ENCODE measurements at regions not wholly inside any gene's neighbourhood (a gene's known extent, or its start where the extent isn't known, plus 50 kb on each side); places are given as distances from the start of the nearest gene placed in this dataset.
"Not testable (repeated sequence)": the region's sequence is repeated elsewhere in the genome, so short reads cannot be mapped to it uniquely, and the experiment has no call there.

- in situ Hi-C loops (cut with HindIII; ENCODE audit: low pct_ligation_motif_present, low pct_unique_long_range_greater_than_20kb, low sequenced_read_pairs), result no loop called here
- DNase-seq, result no peak
These were observed 163.9 kb upstream of the TFAP2D start for GRCh38 chr6:50549475-50549874.

- no peak for DNase-seq
- in situ Hi-C loops (cut with HindIII; ENCODE audit: low pct_ligation_motif_present, low pct_unique_long_range_greater_than_20kb, low sequenced_read_pairs), result no loop called here
These were observed 157.3 kb upstream of the TFAP2D start for GRCh38 chr6:50555982-50556381.

- DNase-seq, result no peak
- in situ Hi-C loops (cut with HindIII; ENCODE audit: low pct_ligation_motif_present, low pct_unique_long_range_greater_than_20kb, low sequenced_read_pairs), result no loop called here
These were observed 148.3 kb upstream of the TFAP2D start for GRCh38 chr6:50565004-50565403.

- in situ Hi-C loops (cut with HindIII; ENCODE audit: low pct_ligation_motif_present, low pct_unique_long_range_greater_than_20kb, low sequenced_read_pairs); DNase-seq: not testable (repeated sequence)
These were observed 142.1 kb upstream of the TFAP2D start for GRCh38 chr6:50571230-50571629.

- in situ Hi-C loops (cut with HindIII; ENCODE audit: low pct_ligation_motif_present, low pct_unique_long_range_greater_than_20kb, low sequenced_read_pairs), result no loop called here
- DNase-seq, result no peak
These were observed 127.6 kb upstream of the TFAP2D start for GRCh38 chr6:50585441-50586330.

- no peak for DNase-seq
- in situ Hi-C loops (cut with HindIII; ENCODE audit: low pct_ligation_motif_present, low pct_unique_long_range_greater_than_20kb, low sequenced_read_pairs), result no loop called here
These were observed 127.0 kb upstream of the TFAP2D start for GRCh38 chr6:50586331-50586675.

- no peak for DNase-seq
- in situ Hi-C loops (cut with HindIII; ENCODE audit: low pct_ligation_motif_present, low pct_unique_long_range_greater_than_20kb, low sequenced_read_pairs), result no loop called here
These were observed 123.4 kb upstream of the TFAP2D start for GRCh38 chr6:50589751-50590470.

- no peak for DNase-seq
- in situ Hi-C loops (cut with HindIII; ENCODE audit: low pct_ligation_motif_present, low pct_unique_long_range_greater_than_20kb, low sequenced_read_pairs), result no loop called here
These were observed 122.2 kb upstream of the TFAP2D start for GRCh38 chr6:50591135-50591534.

GRCh38 chr6:50600280-50600679 is 113.0 kb upstream of the TFAP2D start:
- DNase-seq, result no peak
- in situ Hi-C loops (cut with HindIII; ENCODE audit: low pct_ligation_motif_present, low pct_unique_long_range_greater_than_20kb, low sequenced_read_pairs), result no loop called here

- peak; percentile 45 for DNase-seq
- in situ Hi-C loops (cut with HindIII; ENCODE audit: low pct_ligation_motif_present, low pct_unique_long_range_greater_than_20kb, low sequenced_read_pairs), result no loop called here
These were observed 111.0 kb upstream of the TFAP2D start for GRCh38 chr6:50602292-50602691.

- in situ Hi-C loops (cut with HindIII; ENCODE audit: low pct_ligation_motif_present, low pct_unique_long_range_greater_than_20kb, low sequenced_read_pairs), result no loop called here
- DNase-seq, result no peak
These were observed 104.9 kb upstream of the TFAP2D start for GRCh38 chr6:50608421-50608820.

GRCh38 chr6:50610562-50610961 is 102.8 kb upstream of the TFAP2D start:
- in situ Hi-C loops (cut with HindIII; ENCODE audit: low pct_ligation_motif_present, low pct_unique_long_range_greater_than_20kb, low sequenced_read_pairs), result no loop called here
- peak; percentile 16 for DNase-seq

- in situ Hi-C loops (cut with HindIII; ENCODE audit: low pct_ligation_motif_present, low pct_unique_long_range_greater_than_20kb, low sequenced_read_pairs), result no loop called here
- DNase-seq, result no peak
These were observed 77.9 kb upstream of the TFAP2D start for GRCh38 chr6:50635429-50635828.

- DNase-seq, result no peak
- in situ Hi-C loops (cut with HindIII; ENCODE audit: low pct_ligation_motif_present, low pct_unique_long_range_greater_than_20kb, low sequenced_read_pairs), result no loop called here
These were observed 76.1 kb upstream of the TFAP2D start for GRCh38 chr6:50637267-50637666.

GRCh38 chr6:50649086-50649485 is 64.2 kb upstream of the TFAP2D start:
- no peak for DNase-seq
- in situ Hi-C loops (cut with HindIII; ENCODE audit: low pct_ligation_motif_present, low pct_unique_long_range_greater_than_20kb, low sequenced_read_pairs), result no loop called here

GRCh38 chr6:50653253-50653652 is 60.1 kb upstream of the TFAP2D start:
- DNase-seq, result no peak

GRCh38 chr6:50654155-50654554 is 59.2 kb upstream of the TFAP2D start:
- in situ Hi-C loops (cut with HindIII; ENCODE audit: low pct_ligation_motif_present, low pct_unique_long_range_greater_than_20kb, low sequenced_read_pairs), result no loop called here
- no peak for DNase-seq

More at GRCh38 chr6:50653253-50653652, 60.1 kb upstream of the TFAP2D start:
- in situ Hi-C loops (cut with HindIII; ENCODE audit: low pct_ligation_motif_present, low pct_unique_long_range_greater_than_20kb, low sequenced_read_pairs), result no loop called here

- in situ Hi-C loops (cut with HindIII; ENCODE audit: low pct_ligation_motif_present, low pct_unique_long_range_greater_than_20kb, low sequenced_read_pairs), result no loop called here
- DNase-seq, result peak; percentile 21
These were observed 57.4 kb upstream of the TFAP2D start for GRCh38 chr6:50655848-50656453.

GRCh38 chr6:50657513-50657912 is 55.8 kb upstream of the TFAP2D start:
- no peak for DNase-seq
- in situ Hi-C loops (cut with HindIII; ENCODE audit: low pct_ligation_motif_present, low pct_unique_long_range_greater_than_20kb, low sequenced_read_pairs), result no loop called here
